Endodermal cell (in vitro differentiated cells): ENCODE measurements at regions not wholly inside any gene's neighbourhood (a gene's known extent, or its start where the extent isn't known, plus 50 kb on each side); places are given as distances from the start of the nearest gene placed in this dataset.

ENCODE experiments used
- DNase-seq: peaks from one replicate; pipeline ENCODE4 v3.0.0-alpha.2; 2017
- H3K27ac ChIP-seq: 2 replicates; pipeline ENCODE4 v1.5.1; 2013; ENCODE audit warnings: mild to moderate bottlenecking, low read depth, low read length, moderate library complexity
- H3K27me3 ChIP-seq: 2 replicates; pipeline ENCODE4 v1.6.1; 2013; ENCODE audit warnings: mild to moderate bottlenecking, low read length, moderate library complexity; ENCODE audit not compliant: insufficient read depth, control insufficient read depth, poor library complexity, severe bottlenecking
- H3K36me3 ChIP-seq: 2 replicates; pipeline ENCODE4 v1.7.0; 2013; ENCODE audit warnings: mild to moderate bottlenecking, low read length, moderate library complexity; ENCODE audit not compliant: control insufficient read depth, insufficient read depth
- H3K4me1 ChIP-seq: one replicate; pipeline ENCODE4 v1.7.0; 2013; ENCODE audit warnings: low read length; ENCODE audit not compliant: control insufficient read depth, insufficient read depth
- H3K4me3 ChIP-seq: 2 replicates; pipeline ENCODE4 v1.5.1; 2013; ENCODE audit warnings: mild to moderate bottlenecking, low read length, moderate library complexity
- H3K9ac ChIP-seq: 2 replicates; pipeline ENCODE4 v1.6.1; 2013; ENCODE audit warnings: mild to moderate bottlenecking, low read length, moderate library complexity; ENCODE audit not compliant: poor library complexity, severe bottlenecking; ENCODE audit errors: extremely low read depth
- H3K9me3 ChIP-seq: 2 replicates; pipeline ENCODE4 v1.6.1; 2013; ENCODE audit warnings: mild to moderate bottlenecking, low read length, moderate library complexity; ENCODE audit not compliant: control insufficient read depth
- H3K27ac Mint-ChIP-seq: 2 replicates; pipeline ENCODE4 v1.8.0; 2020; ENCODE audit warnings: mixed read lengths
- H3K27me3 Mint-ChIP-seq: 2 replicates; pipeline ENCODE4 v1.8.0; 2021; ENCODE audit warnings: mild to moderate bottlenecking, mixed read lengths; ENCODE audit not compliant: insufficient read depth
- H3K36me3 Mint-ChIP-seq: 2 replicates; pipeline ENCODE4 v1.8.0; 2020; ENCODE audit warnings: low read depth, mixed read lengths
- H3K4me1 Mint-ChIP-seq: 2 replicates; pipeline ENCODE4 v1.8.0; 2020; ENCODE audit warnings: mixed read lengths
- H3K4me3 Mint-ChIP-seq: 2 replicates; pipeline ENCODE4 v1.8.0; 2020; ENCODE audit warnings: mild to moderate bottlenecking, moderate library complexity, mixed read lengths
- H3K9me3 Mint-ChIP-seq: 2 replicates; pipeline ENCODE4 v1.8.0; 2020; ENCODE audit warnings: mild to moderate bottlenecking, mixed read lengths
- WGBS, 2 experiments: methylation state at CpG; one replicate each; pipeline versions ENCODE4 v1.1.5 to v1.1.7; 2013; ENCODE audit warnings: missing lambda C conversion rate in 2 of 2, mixed read lengths in 1 of 2; ENCODE audit not compliant: insufficient coverage in 1 of 2, insufficient read length in 1 of 2; 5-methylcytosine and 5-hydroxymethylcytosine counted together
- TF ChIP-seq, protein P1 (sequence below): fragments of 200-600 bp; sonication (generic); conservative IDR thresholded peaks from 2 replicates; pipeline ENCODE4 v1.5.0; 2021; ENCODE audit warnings: antibody characterized with exemption, mild to moderate bottlenecking

DNA sequence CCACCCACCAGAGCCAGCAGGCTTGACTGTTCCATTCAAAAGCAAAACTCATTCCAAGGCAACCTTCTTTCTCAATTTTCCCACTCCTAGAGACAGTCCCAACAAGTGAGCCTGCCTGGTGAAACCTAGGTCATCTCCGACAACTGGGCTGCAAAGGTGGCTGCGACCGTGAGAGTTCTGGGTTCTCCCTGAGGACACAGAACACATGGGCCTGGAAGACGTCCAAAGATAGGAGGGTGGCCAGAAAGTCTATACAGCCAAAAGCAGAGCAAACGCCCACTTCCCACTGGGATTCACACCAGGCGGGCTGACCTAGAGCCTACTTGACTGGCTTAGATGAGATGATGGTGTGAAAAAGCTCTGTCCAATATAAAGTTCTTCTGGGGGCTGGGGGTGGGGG is 90.2 kb upstream of the GRIK3 start:
- no peak overlapping the region for H3K27ac Mint-ChIP-seq
- H3K9me3 Mint-ChIP-seq = no peaks in the 10 kb centered on the region
- Histone ChIP-seq H3K36me3 (no peaks in the 10 kb centered on the region), H3K27me3 (no peaks in the 10 kb centered on the region), H3K9me3 (no peaks in the 10 kb centered on the region), H3K9ac (no peak overlapping the region), H3K4me3 (no peak overlapping the region), H3K4me1 (no peaks in the 10 kb centered on the region), H3K27ac (no peak overlapping the region)
- TF ChIP-seq, protein P1, sequence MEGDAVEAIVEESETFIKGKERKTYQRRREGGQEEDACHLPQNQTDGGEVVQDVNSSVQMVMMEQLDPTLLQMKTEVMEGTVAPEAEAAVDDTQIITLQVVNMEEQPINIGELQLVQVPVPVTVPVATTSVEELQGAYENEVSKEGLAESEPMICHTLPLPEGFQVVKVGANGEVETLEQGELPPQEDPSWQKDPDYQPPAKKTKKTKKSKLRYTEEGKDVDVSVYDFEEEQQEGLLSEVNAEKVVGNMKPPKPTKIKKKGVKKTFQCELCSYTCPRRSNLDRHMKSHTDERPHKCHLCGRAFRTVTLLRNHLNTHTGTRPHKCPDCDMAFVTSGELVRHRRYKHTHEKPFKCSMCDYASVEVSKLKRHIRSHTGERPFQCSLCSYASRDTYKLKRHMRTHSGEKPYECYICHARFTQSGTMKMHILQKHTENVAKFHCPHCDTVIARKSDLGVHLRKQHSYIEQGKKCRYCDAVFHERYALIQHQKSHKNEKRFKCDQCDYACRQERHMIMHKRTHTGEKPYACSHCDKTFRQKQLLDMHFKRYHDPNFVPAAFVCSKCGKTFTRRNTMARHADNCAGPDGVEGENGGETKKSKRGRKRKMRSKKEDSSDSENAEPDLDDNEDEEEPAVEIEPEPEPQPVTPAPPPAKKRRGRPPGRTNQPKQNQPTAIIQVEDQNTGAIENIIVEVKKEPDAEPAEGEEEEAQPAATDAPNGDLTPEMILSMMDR = no peak
- WGBS, 2 experiments = 92 to 97% methylated on average over 6 of the region's 6 CpGs
- DNase-seq = no peak
- peaks cover 12% of the 10 kb centered on the region for H3K27me3 Mint-ChIP-seq
- no peak overlapping the region for H3K4me3 Mint-ChIP-seq
- no peaks in the 10 kb centered on the region for H3K36me3 Mint-ChIP-seq
- no peaks in the 10 kb centered on the region for H3K4me1 Mint-ChIP-seq

DNA sequence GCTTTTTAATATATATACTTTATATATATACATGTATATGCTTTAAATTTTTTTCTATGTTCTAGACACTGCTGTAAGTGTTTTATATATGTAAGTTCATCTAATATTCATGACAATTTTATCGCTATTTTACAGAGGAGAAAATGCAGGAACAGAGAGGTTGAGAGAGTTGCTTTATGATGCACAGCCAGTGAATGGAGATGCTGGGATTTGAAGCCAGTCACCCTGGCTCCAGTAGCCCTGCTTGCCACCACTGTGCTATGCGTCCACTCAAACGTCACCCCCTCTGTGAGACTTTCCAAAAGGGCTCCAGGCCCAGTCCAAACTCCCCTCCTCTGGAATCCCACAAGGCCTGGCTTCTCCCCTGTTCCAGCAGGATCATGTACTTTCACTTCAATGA is 91.0 kb upstream of the GRIK3 start:
- H3K27me3 ChIP-seq = peaks cover 3% of the 10 kb centered on the region
- H3K36me3 Mint-ChIP-seq = no peaks in the 10 kb centered on the region
- H3K4me3 ChIP-seq = no peak overlapping the region
- H3K4me3 Mint-ChIP-seq = no peak overlapping the region
- TF ChIP-seq, protein P1 = no peak
- H3K9me3 Mint-ChIP-seq = no peaks in the 10 kb centered on the region
- H3K4me1 Mint-ChIP-seq = no peaks in the 10 kb centered on the region
- H3K27me3 Mint-ChIP-seq = peaks cover 9% of the 10 kb centered on the region
- no peaks in the 10 kb centered on the region for H3K4me1 ChIP-seq
- no peak overlapping the region for H3K9ac ChIP-seq
- no peak for DNase-seq
- no peaks in the 10 kb centered on the region for H3K36me3 ChIP-seq
- 97% methylated on average over 3 of the region's 3 CpGs; no CpG with 5 or more reads in 1 of the 2 experiments for WGBS, 2 experiments
- no peak overlapping the region for H3K27ac ChIP-seq
- H3K27ac Mint-ChIP-seq = no peak overlapping the region
- no peaks in the 10 kb centered on the region for H3K9me3 ChIP-seq

DNA sequence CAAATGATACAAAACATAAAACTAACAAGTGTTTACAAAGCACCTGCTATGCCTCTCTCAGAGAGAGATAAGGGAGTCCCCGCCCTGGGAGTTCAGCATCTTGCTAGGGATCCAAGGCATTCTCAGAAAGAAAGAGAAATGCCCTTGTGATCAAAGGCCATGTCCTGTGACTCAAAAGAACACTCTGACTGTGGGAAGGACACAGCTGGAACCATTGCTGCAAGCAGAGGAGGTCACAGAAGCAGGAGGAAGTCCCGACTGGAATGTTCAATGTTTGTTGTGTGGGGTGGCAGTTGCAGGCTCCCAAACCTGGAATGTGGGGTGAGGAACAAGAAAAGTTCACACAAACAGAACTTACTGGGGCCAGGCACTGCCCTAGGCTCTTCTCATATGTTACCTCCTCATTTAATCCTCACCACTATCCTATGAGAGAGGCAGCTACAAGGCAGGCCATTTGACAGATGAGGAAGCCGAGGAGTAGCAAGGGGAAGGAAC is 93.0 kb upstream of the GRIK3 start:
- Mint-ChIP-seq H3K27me3 (peaks cover 12% of the 10 kb centered on the region), H3K4me3 (no peak overlapping the region), H3K27ac (no peak overlapping the region), H3K9me3 (no peaks in the 10 kb centered on the region), H3K4me1 (no peaks in the 10 kb centered on the region), H3K36me3 (no peaks in the 10 kb centered on the region)
- Histone ChIP-seq H3K9me3 (no peaks in the 10 kb centered on the region), H3K36me3 (no peaks in the 10 kb centered on the region), H3K9ac (no peak overlapping the region), H3K4me3 (no peak overlapping the region), H3K27ac (no peak overlapping the region), H3K4me1 (no peaks in the 10 kb centered on the region), H3K27me3 (peaks cover 10% of the 10 kb centered on the region)
- TF ChIP-seq, protein P1 = no peak
- WGBS, 2 experiments = 90 to 92% methylated on average over 3 of the region's 3 CpGs
- DNase-seq = no peak
